C4-2B (cell line): ENCODE measurements at regions not wholly inside any gene's neighbourhood (a gene's known extent, or its start where the extent isn't known, plus 50 kb on each side); places are given as distances from the start of the nearest gene placed in this dataset.

Source experiments
- H3K27ac ChIP-seq: fragments of 450-650 bp; 2 replicates; pipeline ENCODE4 v1.5.1; 2017
- CTCF ChIP-seq: fragments of 450-650 bp; conservative IDR thresholded peaks from 2 replicates; pipeline ENCODE4 v1.5.1; 2017; ENCODE audit warnings: mild to moderate bottlenecking
- ZFX ChIP-seq: fragments of 450-650 bp; IDR thresholded peaks from 2 replicates; pipeline ENCODE4 v1.6.1; 2017

GRCh38 chr4:175891851-175892250 is 79.8 kb upstream of the GPM6A start:
- TF ChIP-seq ZFX (no peak), CTCF (peak; percentile 58)
- H3K27ac ChIP-seq, result no peak overlapping the region

- no peak for TF ChIP-seq CTCF
- TF ChIP-seq ZFX, result no peak
- no peak overlapping the region for H3K27ac ChIP-seq
Observed at GRCh38 chr4:175905925-175906324, 93.9 kb upstream of the GPM6A start.

GRCh38 chr4:175906384-175906783 is 94.3 kb upstream of the GPM6A start:
- TF ChIP-seq ZFX (no peak), CTCF (no peak)
- no peak overlapping the region for H3K27ac ChIP-seq

- no peak overlapping the region for H3K27ac ChIP-seq
- TF ChIP-seq CTCF (no peak), ZFX (no peak)
Observed at GRCh38 chr4:175910700-175911099, 98.6 kb upstream of the GPM6A start.

GRCh38 chr4:175916626-175917351 is 104.7 kb upstream of the GPM6A start:
- H3K27ac ChIP-seq, result no peak overlapping the region
- TF ChIP-seq ZFX, result no peak
- TF ChIP-seq CTCF, result no peak

- TF ChIP-seq CTCF (no peak), ZFX (no peak)
- no peak overlapping the region for H3K27ac ChIP-seq
Observed at GRCh38 chr4:175927121-175927520, 115.1 kb upstream of the GPM6A start.

GRCh38 chr4:175929441-175929840 is 117.4 kb upstream of the GPM6A start:
- TF ChIP-seq CTCF, result no peak
- TF ChIP-seq ZFX, result no peak
- no peak overlapping the region for H3K27ac ChIP-seq
